ENCODE measurements at regions not wholly inside any gene's neighbourhood (a gene's known extent, or its start where the extent isn't known, plus 50 kb on each side); places are given as distances from the start of the nearest gene placed in this dataset.

DNA sequence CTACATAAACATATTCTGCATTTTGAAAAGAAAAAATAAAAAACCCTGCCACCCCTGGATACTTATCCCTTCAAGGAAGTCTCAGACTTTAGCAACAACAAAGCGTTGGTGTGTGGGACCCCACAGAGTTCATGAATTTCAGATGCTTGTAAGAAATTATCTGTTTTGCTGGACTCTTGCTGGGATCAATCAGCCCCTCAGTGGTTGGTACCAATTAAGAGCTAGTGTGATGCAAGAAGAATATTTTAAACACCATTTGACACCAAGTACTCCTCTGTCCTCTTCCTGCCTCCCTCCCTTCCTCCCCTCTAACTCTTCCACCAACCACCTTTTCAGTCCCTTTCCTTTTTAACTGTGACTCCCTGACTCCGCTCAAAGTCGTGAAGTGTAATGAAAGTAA is 51.5 kb downstream of the SST start:
- TF ChIP-seq, protein P1, sequence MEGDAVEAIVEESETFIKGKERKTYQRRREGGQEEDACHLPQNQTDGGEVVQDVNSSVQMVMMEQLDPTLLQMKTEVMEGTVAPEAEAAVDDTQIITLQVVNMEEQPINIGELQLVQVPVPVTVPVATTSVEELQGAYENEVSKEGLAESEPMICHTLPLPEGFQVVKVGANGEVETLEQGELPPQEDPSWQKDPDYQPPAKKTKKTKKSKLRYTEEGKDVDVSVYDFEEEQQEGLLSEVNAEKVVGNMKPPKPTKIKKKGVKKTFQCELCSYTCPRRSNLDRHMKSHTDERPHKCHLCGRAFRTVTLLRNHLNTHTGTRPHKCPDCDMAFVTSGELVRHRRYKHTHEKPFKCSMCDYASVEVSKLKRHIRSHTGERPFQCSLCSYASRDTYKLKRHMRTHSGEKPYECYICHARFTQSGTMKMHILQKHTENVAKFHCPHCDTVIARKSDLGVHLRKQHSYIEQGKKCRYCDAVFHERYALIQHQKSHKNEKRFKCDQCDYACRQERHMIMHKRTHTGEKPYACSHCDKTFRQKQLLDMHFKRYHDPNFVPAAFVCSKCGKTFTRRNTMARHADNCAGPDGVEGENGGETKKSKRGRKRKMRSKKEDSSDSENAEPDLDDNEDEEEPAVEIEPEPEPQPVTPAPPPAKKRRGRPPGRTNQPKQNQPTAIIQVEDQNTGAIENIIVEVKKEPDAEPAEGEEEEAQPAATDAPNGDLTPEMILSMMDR (IDR thresholded peaks at IDR 0.05), result no peak
- no peak for TF ChIP-seq POLR2A (IDR thresholded peaks at IDR 0.05)

Data from testis (tissue), 2 donors.